SK-N-MC (cell line): ENCODE measurements at regions not wholly inside any gene's neighbourhood (a gene's known extent, or its start where the extent isn't known, plus 50 kb on each side); places are given as distances from the start of the nearest gene placed in this dataset.

Experiments used
- EZH2 ChIP-seq: fragments of 200-600 bp; sonication (generic); IDR thresholded peaks from one replicate; pipeline ENCODE4 v1.6.1; 2017; ENCODE audit warnings: antibody characterized with exemption
- POLR2AphosphoS5 ChIP-seq: IDR thresholded peaks from 2 replicates; pipeline ENCODE4 v1.6.1; 2012; ENCODE audit warnings: mild to moderate bottlenecking, low read depth, low read length, borderline replicate concordance

- TF ChIP-seq EZH2, result no peak
- no peak for TF ChIP-seq POLR2AphosphoS5
Measured at GRCh38 chr5:116876240-116876840, 301.7 kb upstream of the SEMA6A start.
